ENCODE measurements at regions not wholly inside any gene's neighbourhood (a gene's known extent, or its start where the extent isn't known, plus 50 kb on each side); places are given as distances from the start of the nearest gene placed in this dataset.
"Not testable (repeated sequence)": the region's sequence is repeated elsewhere in the genome, so short reads cannot be mapped to it uniquely, and the experiment has no call there.

- not testable (repeated sequence) for H3K27me3 ChIP-seq (ENCODE audit: control insufficient read depth, insufficient read depth, low read length); H3K36me3 ChIP-seq (ENCODE audit: control insufficient read depth, low read depth, low read length); H3K9me3 ChIP-seq (ENCODE audit: control insufficient read depth, low read depth, low read length); H3K27ac ChIP-seq (ENCODE audit: low read length); H3K4me3 ChIP-seq (ENCODE audit: low read length); H3K4me1 ChIP-seq (ENCODE audit: control insufficient read depth, low read depth, low read length); H3K9ac ChIP-seq (ENCODE audit: low read length)
Measured at GRCh38 chr5:102154791-102155605, 141.1 kb downstream of the SLCO4C1 start.

- H3K36me3 ChIP-seq (ENCODE audit: control insufficient read depth, low read depth, low read length): no peaks in the 10 kb centered on the region
- no peaks in the 10 kb centered on the region for H3K27me3 ChIP-seq (ENCODE audit: control insufficient read depth, insufficient read depth, low read length)
- no peaks in the 10 kb centered on the region for H3K4me1 ChIP-seq (ENCODE audit: control insufficient read depth, low read depth, low read length)
- no peak overlapping the region for H3K27ac ChIP-seq (ENCODE audit: low read length)
- H3K9ac ChIP-seq (ENCODE audit: low read length): no peak overlapping the region
- H3K4me3 ChIP-seq (ENCODE audit: low read length): no peak overlapping the region
- no peaks in the 10 kb centered on the region for H3K9me3 ChIP-seq (ENCODE audit: control insufficient read depth, low read depth, low read length)
Measured at GRCh38 chr5:102154291-102154690, 141.8 kb downstream of the SLCO4C1 start.

- no peak overlapping the region for H3K4me3 ChIP-seq (ENCODE audit: low read length)
- H3K4me1 ChIP-seq (ENCODE audit: control insufficient read depth, low read depth, low read length): no peaks in the 10 kb centered on the region
- H3K27me3 ChIP-seq (ENCODE audit: control insufficient read depth, insufficient read depth, low read length): no peaks in the 10 kb centered on the region
- H3K9me3 ChIP-seq (ENCODE audit: control insufficient read depth, low read depth, low read length): no peaks in the 10 kb centered on the region
- no peaks in the 10 kb centered on the region for H3K36me3 ChIP-seq (ENCODE audit: control insufficient read depth, low read depth, low read length)
- no peak overlapping the region for H3K9ac ChIP-seq (ENCODE audit: low read length)
- no peak overlapping the region for H3K27ac ChIP-seq (ENCODE audit: low read length)
Measured at GRCh38 chr5:102153003-102153759, 142.9 kb downstream of the SLCO4C1 start.

GRCh38 chr5:102139029-102139428, 157.1 kb downstream of the SLCO4C1 start:
- Histone ChIP-seq H3K36me3 (ENCODE audit: control insufficient read depth, low read depth, low read length) (no peaks in the 10 kb centered on the region), H3K4me1 (ENCODE audit: control insufficient read depth, low read depth, low read length) (no peaks in the 10 kb centered on the region), H3K4me3 (ENCODE audit: low read length) (no peak overlapping the region), H3K27me3 (ENCODE audit: control insufficient read depth, insufficient read depth, low read length) (no peaks in the 10 kb centered on the region), H3K9me3 (ENCODE audit: control insufficient read depth, low read depth, low read length) (no peaks in the 10 kb centered on the region), H3K9ac (ENCODE audit: low read length) (no peak overlapping the region), H3K27ac (ENCODE audit: low read length) (no peak overlapping the region)

GRCh38 chr5:102138243-102138653, 157.8 kb downstream of the SLCO4C1 start:
- Histone ChIP-seq H3K27me3 (ENCODE audit: control insufficient read depth, insufficient read depth, low read length) (no peaks in the 10 kb centered on the region), H3K4me3 (ENCODE audit: low read length) (no peak overlapping the region), H3K36me3 (ENCODE audit: control insufficient read depth, low read depth, low read length) (no peaks in the 10 kb centered on the region), H3K4me1 (ENCODE audit: control insufficient read depth, low read depth, low read length) (no peaks in the 10 kb centered on the region), H3K9ac (ENCODE audit: low read length) (no peak overlapping the region), H3K9me3 (ENCODE audit: control insufficient read depth, low read depth, low read length) (no peaks in the 10 kb centered on the region), H3K27ac (ENCODE audit: low read length) (no peak overlapping the region)

- Histone ChIP-seq H3K9ac (ENCODE audit: low read length) (no peak overlapping the region), H3K36me3 (ENCODE audit: control insufficient read depth, low read depth, low read length) (no peaks in the 10 kb centered on the region)
Measured at GRCh38 chr5:102130890-102131289, 165.2 kb downstream of the SLCO4C1 start.

GRCh38 chr5:102130386-102130785, 165.7 kb downstream of the SLCO4C1 start:
- no peaks in the 10 kb centered on the region for H3K9me3 ChIP-seq (ENCODE audit: control insufficient read depth, low read depth, low read length)
- H3K4me3 ChIP-seq (ENCODE audit: low read length): no peak overlapping the region
- H3K36me3 ChIP-seq (ENCODE audit: control insufficient read depth, low read depth, low read length): no peaks in the 10 kb centered on the region
- no peak overlapping the region for H3K27ac ChIP-seq (ENCODE audit: low read length)
- H3K4me1 ChIP-seq (ENCODE audit: control insufficient read depth, low read depth, low read length): peaks cover 8% of the 10 kb centered on the region
- H3K27me3 ChIP-seq (ENCODE audit: control insufficient read depth, insufficient read depth, low read length): no peaks in the 10 kb centered on the region
- H3K9ac ChIP-seq (ENCODE audit: low read length): no peak overlapping the region

More at GRCh38 chr5:102130890-102131289, 165.2 kb downstream of the SLCO4C1 start:
- Histone ChIP-seq H3K4me3 (ENCODE audit: low read length) (no peak overlapping the region), H3K9me3 (ENCODE audit: control insufficient read depth, low read depth, low read length) (no peaks in the 10 kb centered on the region), H3K27ac (ENCODE audit: low read length) (no peak overlapping the region), H3K27me3 (ENCODE audit: control insufficient read depth, insufficient read depth, low read length) (no peaks in the 10 kb centered on the region), H3K4me1 (ENCODE audit: control insufficient read depth, low read depth, low read length) (peaks cover 8% of the 10 kb centered on the region)

GRCh38 chr5:102119252-102119651, 176.8 kb downstream of the SLCO4C1 start:
- Histone ChIP-seq H3K36me3 (ENCODE audit: control insufficient read depth, low read depth, low read length) (no peaks in the 10 kb centered on the region), H3K27me3 (ENCODE audit: control insufficient read depth, insufficient read depth, low read length) (no peaks in the 10 kb centered on the region), H3K9me3 (ENCODE audit: control insufficient read depth, low read depth, low read length) (no peaks in the 10 kb centered on the region), H3K9ac (ENCODE audit: low read length) (no peak overlapping the region), H3K27ac (ENCODE audit: low read length) (no peak overlapping the region), H3K4me3 (ENCODE audit: low read length) (no peak overlapping the region), H3K4me1 (ENCODE audit: control insufficient read depth, low read depth, low read length) (peaks cover 6% of the 10 kb centered on the region)

GRCh38 chr5:102115736-102116135, 180.3 kb downstream of the SLCO4C1 start:
- no peaks in the 10 kb centered on the region for H3K27me3 ChIP-seq (ENCODE audit: control insufficient read depth, insufficient read depth, low read length)
- no peaks in the 10 kb centered on the region for H3K36me3 ChIP-seq (ENCODE audit: control insufficient read depth, low read depth, low read length)
- no peaks in the 10 kb centered on the region for H3K9me3 ChIP-seq (ENCODE audit: control insufficient read depth, low read depth, low read length)
- no peak overlapping the region for H3K9ac ChIP-seq (ENCODE audit: low read length)
- no peak overlapping the region for H3K4me3 ChIP-seq (ENCODE audit: low read length)
- no peak overlapping the region for H3K27ac ChIP-seq (ENCODE audit: low read length)
- H3K4me1 ChIP-seq (ENCODE audit: control insufficient read depth, low read depth, low read length): peaks cover 6% of the 10 kb centered on the region

GRCh38 chr5:102114525-102115069, 181.5 kb downstream of the SLCO4C1 start:
- no peaks in the 10 kb centered on the region for H3K36me3 ChIP-seq (ENCODE audit: control insufficient read depth, low read depth, low read length)
- no peaks in the 10 kb centered on the region for H3K27me3 ChIP-seq (ENCODE audit: control insufficient read depth, insufficient read depth, low read length)
- no peak overlapping the region for H3K4me3 ChIP-seq (ENCODE audit: low read length)
- H3K4me1 ChIP-seq (ENCODE audit: control insufficient read depth, low read depth, low read length): peaks cover 6% of the 10 kb centered on the region
- H3K27ac ChIP-seq (ENCODE audit: low read length): no peak overlapping the region
- H3K9ac ChIP-seq (ENCODE audit: low read length): no peak overlapping the region
- H3K9me3 ChIP-seq (ENCODE audit: control insufficient read depth, low read depth, low read length): no peaks in the 10 kb centered on the region

GRCh38 chr5:102107865-102108264, 188.2 kb downstream of the SLCO4C1 start:
- Histone ChIP-seq H3K27me3 (ENCODE audit: control insufficient read depth, insufficient read depth, low read length) (no peaks in the 10 kb centered on the region), H3K9ac (ENCODE audit: low read length) (no peak overlapping the region), H3K4me1 (ENCODE audit: control insufficient read depth, low read depth, low read length) (no peaks in the 10 kb centered on the region), H3K27ac (ENCODE audit: low read length) (no peak overlapping the region), H3K4me3 (ENCODE audit: low read length) (no peak overlapping the region), H3K36me3 (ENCODE audit: control insufficient read depth, low read depth, low read length) (no peaks in the 10 kb centered on the region), H3K9me3 (ENCODE audit: control insufficient read depth, low read depth, low read length) (no peaks in the 10 kb centered on the region)

Data from iPS-18a (cell line).